ENCODE measurements at regions not wholly inside any gene's neighbourhood (a gene's known extent, or its start where the extent isn't known, plus 50 kb on each side); places are given as distances from the start of the nearest gene placed in this dataset.
A peak's percentile ranks its signal among the peaks of the same experiment; 100 is the strongest.

- Histone ChIP-seq H3K36me3 (ENCODE audit: low read depth, low read length) (no peaks in the 10 kb centered on the region), H2AFZ (ENCODE audit: low read length) (no peak overlapping the region), H3K27me3 (ENCODE audit: low read length) (peaks cover 52% of the 10 kb centered on the region), H3K9ac (ENCODE audit: low read length) (no peak overlapping the region), H3K4me1 (ENCODE audit: insufficient read depth, low read length) (no peaks in the 10 kb centered on the region), H3K9me3 (ENCODE audit: low read length) (no peaks in the 10 kb centered on the region), H3K4me3 (ENCODE audit: low read length) (no peak overlapping the region), H4K20me1 (ENCODE audit: low read length) (no peaks in the 10 kb centered on the region), H3F3A (ENCODE audit: low read length, unreplicated experiment) (no peaks in the 10 kb centered on the region), H3K79me2 (ENCODE audit: low read length) (no peaks in the 10 kb centered on the region), H3K27ac (ENCODE audit: low read length) (no peak overlapping the region), H3K9me2 (replicated peaks; ENCODE audit: low read length) (no peaks in the 10 kb centered on the region), H3K4me2 (ENCODE audit: low read length) (no peak overlapping the region)
- POLR2A ChIA-PET (ENCODE audit: unreplicated experiment) = no interaction called here
- no peak for ATAC-seq
- BruUV-seq (replicated peaks) = no TSS peak
- intact Hi-C loops (cut with micrococcal nuclease) = no loop called here
- TF ChIP-seq EZH2phosphoT487 (IDR thresholded peaks at IDR 0.05; ENCODE audit: borderline replicate concordance, low read length) = no peak
- no peak for TF ChIP-seq EZH2 (IDR thresholded peaks at IDR 0.05; ENCODE audit: low read length, unreplicated experiment)
- CTCF ChIA-PET = no interaction called here
- no peak for DNase-seq
These were observed 65.4 kb downstream of the HSPA13 start for GRCh38 chr21:14317507-14317906.

- no peaks in the 10 kb centered on the region for H3K9me3 ChIP-seq (ENCODE audit: low read length)
- CTCF ChIA-PET = no interaction called here
- TF ChIP-seq EZH2phosphoT487 (IDR thresholded peaks at IDR 0.05; ENCODE audit: borderline replicate concordance, low read length) (no peak), EZH2 (IDR thresholded peaks at IDR 0.05; ENCODE audit: low read length, unreplicated experiment) (no peak)
- TF ChIP-seq, protein P1, sequence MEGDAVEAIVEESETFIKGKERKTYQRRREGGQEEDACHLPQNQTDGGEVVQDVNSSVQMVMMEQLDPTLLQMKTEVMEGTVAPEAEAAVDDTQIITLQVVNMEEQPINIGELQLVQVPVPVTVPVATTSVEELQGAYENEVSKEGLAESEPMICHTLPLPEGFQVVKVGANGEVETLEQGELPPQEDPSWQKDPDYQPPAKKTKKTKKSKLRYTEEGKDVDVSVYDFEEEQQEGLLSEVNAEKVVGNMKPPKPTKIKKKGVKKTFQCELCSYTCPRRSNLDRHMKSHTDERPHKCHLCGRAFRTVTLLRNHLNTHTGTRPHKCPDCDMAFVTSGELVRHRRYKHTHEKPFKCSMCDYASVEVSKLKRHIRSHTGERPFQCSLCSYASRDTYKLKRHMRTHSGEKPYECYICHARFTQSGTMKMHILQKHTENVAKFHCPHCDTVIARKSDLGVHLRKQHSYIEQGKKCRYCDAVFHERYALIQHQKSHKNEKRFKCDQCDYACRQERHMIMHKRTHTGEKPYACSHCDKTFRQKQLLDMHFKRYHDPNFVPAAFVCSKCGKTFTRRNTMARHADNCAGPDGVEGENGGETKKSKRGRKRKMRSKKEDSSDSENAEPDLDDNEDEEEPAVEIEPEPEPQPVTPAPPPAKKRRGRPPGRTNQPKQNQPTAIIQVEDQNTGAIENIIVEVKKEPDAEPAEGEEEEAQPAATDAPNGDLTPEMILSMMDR (conservative IDR thresholded peaks at IDR 0.05; ENCODE audit: low read depth, low read length) = no peak
These were observed 69.6 kb downstream of the HSPA13 start for GRCh38 chr21:14313300-14313699.

GRCh38 chr21:14312871-14313270 lies 70.1 kb downstream of the HSPA13 start:
- Histone ChIP-seq H3K4me1 (ENCODE audit: insufficient read depth, low read length) (no peaks in the 10 kb centered on the region), H3K27ac (ENCODE audit: low read length) (no peak overlapping the region), H3K9ac (ENCODE audit: low read length) (no peak overlapping the region), H3K9me2 (replicated peaks; ENCODE audit: low read length) (no peaks in the 10 kb centered on the region), H3F3A (ENCODE audit: low read length, unreplicated experiment) (no peaks in the 10 kb centered on the region), H3K9me3 (ENCODE audit: low read length) (no peaks in the 10 kb centered on the region), H2AFZ (ENCODE audit: low read length) (no peak overlapping the region), H3K27me3 (ENCODE audit: low read length) (peaks cover 88% of the 10 kb centered on the region), H3K4me2 (ENCODE audit: low read length) (no peak overlapping the region), H3K4me3 (ENCODE audit: low read length) (no peak overlapping the region), H3K36me3 (ENCODE audit: low read depth, low read length) (no peaks in the 10 kb centered on the region), H3K79me2 (ENCODE audit: low read length) (no peaks in the 10 kb centered on the region), H4K20me1 (ENCODE audit: low read length) (no peaks in the 10 kb centered on the region)
- ATAC-seq (no peak), DNase-seq (no peak)
- TF ChIP-seq EZH2phosphoT487 (IDR thresholded peaks at IDR 0.05; ENCODE audit: borderline replicate concordance, low read length) (no peak), EZH2 (IDR thresholded peaks at IDR 0.05; ENCODE audit: low read length, unreplicated experiment) (no peak)
- TF ChIP-seq, protein P1 (conservative IDR thresholded peaks at IDR 0.05; ENCODE audit: low read depth, low read length) = no peak
- CTCF ChIA-PET = no interaction called here
- intact Hi-C loops (cut with micrococcal nuclease) = no loop called here
- no TSS peak for BruUV-seq (replicated peaks)
- POLR2A ChIA-PET (ENCODE audit: unreplicated experiment) = no interaction called here

More at GRCh38 chr21:14313300-14313699, 69.6 kb downstream of the HSPA13 start:
- Histone ChIP-seq H3K27me3 (ENCODE audit: low read length) (peaks cover 88% of the 10 kb centered on the region), H4K20me1 (ENCODE audit: low read length) (no peaks in the 10 kb centered on the region), H3K4me1 (ENCODE audit: insufficient read depth, low read length) (no peaks in the 10 kb centered on the region), H3K4me2 (ENCODE audit: low read length) (no peak overlapping the region), H3K27ac (ENCODE audit: low read length) (no peak overlapping the region), H3K4me3 (ENCODE audit: low read length) (no peak overlapping the region), H3K36me3 (ENCODE audit: low read depth, low read length) (no peaks in the 10 kb centered on the region), H3K9ac (ENCODE audit: low read length) (no peak overlapping the region), H2AFZ (ENCODE audit: low read length) (no peak overlapping the region), H3F3A (ENCODE audit: low read length, unreplicated experiment) (no peaks in the 10 kb centered on the region), H3K9me2 (replicated peaks; ENCODE audit: low read length) (no peaks in the 10 kb centered on the region), H3K79me2 (ENCODE audit: low read length) (no peaks in the 10 kb centered on the region)
- peak; percentile 16 for DNase-seq
- POLR2A ChIA-PET (ENCODE audit: unreplicated experiment) = no interaction called here
- intact Hi-C loops (cut with micrococcal nuclease) = no loop called here
- no TSS peak for BruUV-seq (replicated peaks)
- ATAC-seq = no peak; the same call in 1 of the 2 replicates

Measured in PC-3 (cell line).